Inferior parietal cortex (tissue), 1 donor: ENCODE measurements at regions not wholly inside any gene's neighbourhood (a gene's known extent, or its start where the extent isn't known, plus 50 kb on each side); places are given as distances from the start of the nearest gene placed in this dataset.
A peak's percentile ranks its signal among the peaks of the same experiment; 100 is the strongest.

Experiments
- DNase-seq: peaks from one replicate; pipeline ENCODE4 v3.0.0-alpha.2; 2016; ENCODE audit errors: extremely low spot score

- DNase-seq: no peak
These were observed 632.5 kb upstream of the GNPDA2 start for GRCh38 chr4:45358573-45359506.

GRCh38 chr4:45353161-45353560 is 626.8 kb upstream of the GNPDA2 start:
- no peak for DNase-seq

- DNase-seq: peak; percentile 64
These were observed 624.1 kb upstream of the GNPDA2 start for GRCh38 chr4:45350438-45350837.

GRCh38 chr4:45349859-45350258 is 623.5 kb upstream of the GNPDA2 start:
- DNase-seq: no peak

GRCh38 chr4:45346816-45347435 is 620.6 kb upstream of the GNPDA2 start:
- no peak for DNase-seq

- no peak for DNase-seq
These were observed 619.2 kb upstream of the GNPDA2 start for GRCh38 chr4:45345558-45345957.

GRCh38 chr4:45331802-45332201 is 605.4 kb upstream of the GNPDA2 start:
- no peak for DNase-seq

GRCh38 chr4:45327544-45327943 is 601.2 kb upstream of the GNPDA2 start:
- no peak for DNase-seq

GRCh38 chr4:45324455-45325417 is 598.4 kb upstream of the GNPDA2 start:
- peak; percentile 63 for DNase-seq

- DNase-seq: no peak
These were observed 597.2 kb upstream of the GNPDA2 start for GRCh38 chr4:45323453-45324058.

- no peak for DNase-seq
These were observed 591.4 kb upstream of the GNPDA2 start for GRCh38 chr4:45317739-45318138.

- DNase-seq: no peak
These were observed 590.9 kb upstream of the GNPDA2 start for GRCh38 chr4:45317276-45317675.

GRCh38 chr4:45316257-45316656 is 589.9 kb upstream of the GNPDA2 start:
- DNase-seq: no peak

GRCh38 chr4:45302828-45303227 is 576.5 kb upstream of the GNPDA2 start:
- no peak for DNase-seq

- no peak for DNase-seq
These were observed 568.1 kb upstream of the GNPDA2 start for GRCh38 chr4:45294464-45294863.

GRCh38 chr4:45293335-45293734 is 567.0 kb upstream of the GNPDA2 start:
- DNase-seq: no peak

- DNase-seq: no peak
These were observed 566.5 kb upstream of the GNPDA2 start for GRCh38 chr4:45292844-45293243.

- no peak for DNase-seq
These were observed 558.2 kb upstream of the GNPDA2 start for GRCh38 chr4:45284400-45285085.

GRCh38 chr4:45283352-45283751 is 557.0 kb upstream of the GNPDA2 start:
- DNase-seq: no peak

GRCh38 chr4:45280121-45280520 is 553.8 kb upstream of the GNPDA2 start:
- DNase-seq: no peak

- DNase-seq: no peak
These were observed 549.5 kb upstream of the GNPDA2 start for GRCh38 chr4:45275862-45276261.
